AG09319 (cell line): ENCODE measurements at regions not wholly inside any gene's neighbourhood (a gene's known extent, or its start where the extent isn't known, plus 50 kb on each side); places are given as distances from the start of the nearest gene placed in this dataset.
"Not testable (repeated sequence)": the region's sequence is repeated elsewhere in the genome, so short reads cannot be mapped to it uniquely, and the experiment has no call there.

Experiments used
- DNase-seq: peaks from one replicate; pipeline ENCODE4 v3.0.0-alpha.2; 2010; ENCODE audit warnings: low read depth; ENCODE audit errors: extremely low read depth
- CTCF ChIP-seq: IDR thresholded peaks from 2 replicates; pipeline ENCODE4 v1.5.1; 2011; ENCODE audit warnings: low read depth, mild to moderate bottlenecking, inconsistent platforms, low read length, moderate library complexity

- DNase-seq = no peak
- no peak for TF ChIP-seq CTCF
Measured at GRCh38 chr3:15936312-15936711, 138.5 kb upstream of the ANKRD28 start.

- no peak for TF ChIP-seq CTCF
- no peak for DNase-seq
Measured at GRCh38 chr3:15940641-15941040, 142.9 kb upstream of the ANKRD28 start.

GRCh38 chr3:15941457-15941856 lies 143.7 kb upstream of the ANKRD28 start:
- not testable (repeated sequence) for DNase-seq

GRCh38 chr3:15941958-15942357 lies 144.2 kb upstream of the ANKRD28 start:
- no peak for TF ChIP-seq CTCF
- no peak for DNase-seq

GRCh38 chr3:15942462-15942861 lies 144.7 kb upstream of the ANKRD28 start:
- TF ChIP-seq CTCF = no peak
- DNase-seq = no peak

GRCh38 chr3:15942936-15943335 lies 145.2 kb upstream of the ANKRD28 start:
- no peak for TF ChIP-seq CTCF

GRCh38 chr3:15948388-15948787 lies 150.6 kb upstream of the ANKRD28 start:
- no peak for TF ChIP-seq CTCF
- DNase-seq = no peak

More at GRCh38 chr3:15942936-15943335, 145.2 kb upstream of the ANKRD28 start:
- DNase-seq = no peak

GRCh38 chr3:15952543-15953175 lies 154.9 kb upstream of the ANKRD28 start:
- DNase-seq = no peak
- no peak for TF ChIP-seq CTCF
